CD1c-positive myeloid dendritic cell (primary cell): ENCODE measurements at regions not wholly inside any gene's neighbourhood (a gene's known extent, or its start where the extent isn't known, plus 50 kb on each side); places are given as distances from the start of the nearest gene placed in this dataset.

ENCODE experiments used
- DNase-seq: peaks from one replicate; pipeline ENCODE4 v3.0.0-alpha.2; 2016; ENCODE audit errors: extremely low spot score

DNA sequence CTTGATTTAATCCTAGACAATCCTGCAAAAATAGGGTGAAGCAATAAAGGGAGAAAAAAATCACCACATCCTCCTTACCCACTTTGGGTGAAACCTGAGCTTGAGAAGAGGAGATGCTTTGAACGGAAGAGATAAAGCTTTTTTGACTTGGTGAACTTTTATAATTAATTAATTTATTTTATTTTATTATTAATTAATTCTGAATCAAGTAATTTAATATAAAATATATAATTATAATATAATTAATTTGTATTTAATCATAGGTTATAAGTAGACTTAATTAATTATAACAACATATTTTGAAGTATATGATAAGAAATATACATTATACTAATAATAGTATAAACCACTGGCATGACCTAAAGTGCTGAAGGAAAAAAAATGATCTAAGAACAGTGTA is 2164.8 kb downstream of the LRRC4C start:
- DNase-seq = no peak

DNA sequence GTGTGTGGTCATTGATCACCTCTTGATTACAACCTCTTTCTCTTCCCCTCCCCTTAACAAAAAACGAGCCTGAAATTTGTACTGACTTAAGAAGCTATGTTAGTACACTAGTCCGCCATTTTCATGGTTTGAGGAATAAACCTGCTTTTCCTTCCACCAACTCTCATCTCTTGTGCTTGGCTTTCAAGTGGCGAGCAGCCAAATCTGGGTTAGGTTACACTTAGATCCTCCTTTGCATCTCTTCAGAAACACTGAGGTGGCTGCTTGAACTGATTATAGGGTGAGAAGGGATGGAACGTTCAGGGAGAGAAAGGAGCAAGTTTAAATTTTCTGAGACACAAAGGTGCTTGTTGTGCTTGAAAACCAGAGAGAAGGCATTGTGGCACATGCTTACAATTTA is 2171.4 kb downstream of the LRRC4C start:
- DNase-seq = no peak

DNA sequence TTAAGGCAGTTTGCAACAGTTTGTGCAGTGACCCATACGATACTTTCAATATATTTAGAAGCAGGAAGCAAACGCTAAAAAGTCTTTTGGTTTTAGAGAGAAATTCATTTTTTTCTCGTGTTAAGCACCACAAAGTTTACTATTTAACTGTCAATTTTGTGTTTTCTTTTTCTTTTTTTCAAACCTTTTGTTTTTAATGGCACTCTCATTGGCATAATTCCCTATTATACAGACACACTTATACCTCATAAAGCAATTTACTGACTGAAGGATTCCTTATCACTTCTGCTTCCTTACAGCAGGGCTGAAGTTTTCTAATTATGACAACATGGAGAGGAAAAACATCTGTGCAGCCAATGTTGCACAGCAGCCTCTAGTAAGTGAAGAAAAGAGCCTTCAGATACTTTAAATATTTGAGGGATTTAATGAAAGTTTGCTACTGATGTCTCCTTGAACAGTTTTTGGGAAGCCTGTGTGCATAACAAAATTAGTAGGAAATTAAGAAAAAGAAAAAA is 2191.2 kb downstream of the LRRC4C start:
- no peak for DNase-seq

DNA sequence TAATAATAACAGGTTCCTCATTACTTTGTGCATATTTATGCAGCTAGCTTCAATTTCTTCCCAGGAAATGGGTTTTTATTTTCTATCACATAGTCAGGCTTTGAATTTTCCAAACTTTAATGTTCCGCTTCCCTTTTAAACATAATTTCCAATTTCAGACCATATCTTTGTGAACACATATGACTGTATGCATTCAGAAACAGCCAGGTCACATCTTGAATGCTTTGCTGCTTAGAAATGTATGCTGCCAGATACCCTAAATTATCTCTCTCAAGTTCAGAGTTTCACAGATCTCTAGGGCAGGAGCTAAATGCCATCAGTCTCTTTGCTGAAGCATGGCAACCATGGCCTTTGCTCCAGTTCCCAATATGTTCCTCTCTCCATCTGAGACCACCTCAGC is 2203.8 kb downstream of the LRRC4C start:
- no peak for DNase-seq

DNA sequence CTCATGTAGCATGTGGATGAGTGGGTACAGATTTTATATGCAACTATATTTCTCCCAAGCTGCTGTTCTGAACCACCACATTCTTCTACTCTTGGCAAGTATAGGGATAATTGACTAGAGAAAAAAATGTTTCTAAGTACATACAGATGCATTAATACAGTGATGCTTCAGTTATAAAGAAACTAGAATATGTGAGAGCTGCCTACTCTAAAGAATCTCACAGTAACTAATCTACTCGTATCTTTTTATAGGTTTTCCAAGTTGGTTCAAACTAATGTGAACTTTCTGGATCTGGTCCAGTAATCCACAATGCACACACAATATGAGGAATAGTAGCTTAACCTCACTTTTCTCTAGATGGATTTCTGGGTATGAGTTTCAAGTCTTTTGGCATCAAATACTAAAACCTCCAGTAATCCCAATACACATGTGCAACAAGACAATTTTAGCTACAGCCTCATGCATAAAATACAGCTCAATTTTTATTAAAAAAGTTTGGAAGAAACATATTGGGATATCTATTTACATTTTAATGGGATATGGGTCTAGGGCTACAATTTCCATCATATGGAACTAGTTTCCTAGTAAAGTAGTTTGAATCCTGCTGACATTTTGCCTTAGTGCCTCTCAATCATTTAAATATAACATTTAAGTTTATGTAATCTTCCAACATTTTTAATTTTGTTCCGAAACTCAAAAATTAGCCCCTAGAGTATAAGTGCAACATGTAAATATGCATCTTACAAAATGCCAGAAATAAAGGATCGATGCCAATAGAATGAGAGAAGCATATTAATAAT is 2209.7 kb downstream of the LRRC4C start:
- no peak for DNase-seq

DNA sequence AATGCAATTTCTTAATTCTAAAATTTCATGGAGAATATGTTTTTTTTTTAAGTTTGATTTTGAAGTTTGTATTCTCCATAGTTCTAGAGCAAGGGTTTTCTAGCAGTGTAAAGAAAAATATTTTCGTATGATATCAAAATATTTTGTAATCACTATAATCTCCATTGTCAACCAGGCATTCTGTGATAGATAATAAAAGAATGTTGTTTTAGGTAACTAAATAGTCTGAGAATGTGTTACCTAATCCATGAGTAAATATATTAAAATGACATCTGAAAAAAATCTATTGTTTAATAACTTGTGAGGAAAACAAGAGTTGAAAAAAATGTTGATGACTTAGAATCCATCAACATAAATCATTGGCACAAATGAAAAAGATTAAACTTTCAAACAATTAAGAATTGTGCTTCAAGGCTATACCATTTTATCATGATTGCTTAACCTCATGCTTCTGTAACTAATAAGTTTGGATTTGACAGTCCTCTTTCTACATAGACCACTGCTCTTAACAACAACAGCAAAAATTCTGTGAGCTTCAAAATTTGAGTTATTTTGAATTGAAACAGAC is 2211.8 kb downstream of the LRRC4C start:
- no peak for DNase-seq

DNA sequence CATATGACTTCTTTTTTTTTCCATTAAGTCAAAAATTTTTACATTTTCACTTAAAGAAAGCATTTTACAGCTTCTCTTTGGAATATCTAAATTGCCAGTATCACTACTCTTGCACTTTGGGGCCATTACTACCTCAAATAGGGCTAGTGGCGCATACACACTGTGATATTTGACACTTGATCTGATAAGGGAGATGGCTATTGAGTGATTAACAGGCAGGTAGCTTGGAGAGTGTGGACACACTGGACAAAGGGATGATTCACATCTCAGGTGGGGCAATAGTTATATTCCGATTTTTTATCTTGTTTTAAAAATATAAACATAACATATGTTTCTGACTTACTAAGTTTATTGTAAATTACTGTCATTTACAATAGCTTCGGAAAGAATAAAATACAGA is 2219.9 kb downstream of the LRRC4C start:
- no peak for DNase-seq

DNA sequence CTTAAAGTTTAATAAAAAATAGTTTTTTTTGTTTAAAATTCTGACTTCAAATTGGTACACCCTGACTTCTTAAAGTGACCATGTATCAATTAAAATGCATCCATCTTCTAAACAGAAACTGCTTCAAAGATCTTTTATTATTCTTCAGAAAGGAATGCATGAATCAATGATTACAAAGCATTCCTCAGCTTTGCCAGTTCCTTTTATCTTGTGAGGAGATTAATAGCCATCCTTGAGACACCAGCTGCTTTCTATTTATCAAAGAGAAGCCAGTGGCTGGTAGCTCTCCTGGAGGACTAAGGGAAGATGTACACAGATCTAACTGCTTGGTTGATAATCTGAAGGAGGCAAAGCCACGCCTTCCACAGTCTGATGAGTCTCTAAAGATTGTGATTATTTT is 2222.5 kb downstream of the LRRC4C start:
- no peak for DNase-seq

DNA sequence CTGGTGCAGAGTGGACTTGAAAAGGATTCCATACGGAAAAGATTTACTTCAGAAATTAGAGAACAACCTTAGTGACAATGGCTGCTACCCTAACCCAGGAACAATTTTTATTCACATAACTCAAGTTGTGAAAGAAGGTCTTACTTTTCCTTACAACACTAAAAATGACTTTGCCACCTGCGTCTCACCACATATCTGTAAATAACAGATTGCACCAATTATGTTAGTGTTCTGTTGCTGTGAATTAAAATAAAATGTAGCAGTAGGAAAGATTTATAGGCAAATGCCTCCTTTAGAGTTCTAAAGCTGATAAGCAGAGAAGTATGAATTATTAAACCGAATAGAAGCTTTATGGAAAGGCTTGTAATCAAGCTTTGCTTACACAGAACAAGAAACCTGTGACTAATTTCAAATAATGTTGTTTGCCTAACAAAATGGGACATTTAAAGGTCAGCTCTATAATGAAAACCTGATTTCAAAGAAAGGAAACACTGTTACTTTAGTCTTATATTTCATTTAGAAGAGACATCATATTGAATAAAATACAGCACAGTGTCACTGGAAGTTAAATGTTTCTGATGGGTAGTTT is 2237.8 kb downstream of the LRRC4C start:
- DNase-seq = no peak

DNA sequence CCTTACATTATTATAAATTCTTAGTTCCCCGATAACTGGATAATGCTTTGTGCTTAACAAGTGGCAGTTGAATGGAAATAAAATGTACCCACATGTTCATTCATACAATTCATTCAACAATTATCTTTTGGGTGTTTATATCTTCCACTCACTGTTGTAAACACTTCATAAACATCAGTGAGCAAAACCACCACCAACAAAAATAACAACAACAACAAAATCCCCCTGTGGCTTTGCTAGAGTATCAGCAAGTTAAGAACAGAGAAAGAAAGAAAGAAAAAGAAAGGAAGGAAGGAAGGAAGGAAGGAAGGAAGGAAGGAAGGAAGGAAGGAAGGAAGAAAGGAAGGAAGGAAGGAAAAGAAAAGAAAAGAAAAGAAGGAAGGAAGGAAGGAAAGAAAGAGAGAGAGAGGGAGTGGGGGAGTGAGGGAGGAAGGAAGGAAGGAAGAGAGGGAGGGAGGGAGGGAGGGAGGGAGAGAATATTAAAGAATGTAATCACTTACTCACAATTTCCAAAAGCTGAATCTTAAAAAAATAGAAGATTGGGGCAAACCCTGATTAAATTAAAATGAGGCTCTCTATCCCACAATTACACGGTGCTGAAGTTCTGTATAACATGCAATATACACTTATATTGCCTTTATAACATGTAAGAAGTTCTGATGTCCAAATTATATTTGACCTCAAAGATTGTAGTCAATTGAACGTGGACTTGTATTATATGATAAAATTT is 2238.8 kb downstream of the LRRC4C start:
- DNase-seq = no peak

DNA sequence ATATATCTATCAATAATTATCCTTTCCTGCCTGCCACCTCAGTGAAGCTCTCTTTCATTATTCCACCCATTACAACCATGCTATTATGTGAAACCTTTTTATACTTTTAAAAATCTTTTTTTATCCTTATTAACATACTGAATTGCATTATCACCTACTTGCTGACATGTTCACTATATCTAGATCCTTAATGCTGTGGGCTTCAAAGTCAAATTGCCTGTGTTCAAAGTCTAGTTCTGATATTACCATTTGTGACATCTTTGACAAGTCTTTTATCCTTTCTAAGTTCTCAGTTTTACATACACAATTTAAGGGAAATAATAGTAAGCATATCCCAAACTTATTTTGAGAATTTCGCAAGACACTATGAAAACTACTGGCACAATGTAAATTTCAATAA is 2239.4 kb downstream of the LRRC4C start:
- DNase-seq = no peak

DNA sequence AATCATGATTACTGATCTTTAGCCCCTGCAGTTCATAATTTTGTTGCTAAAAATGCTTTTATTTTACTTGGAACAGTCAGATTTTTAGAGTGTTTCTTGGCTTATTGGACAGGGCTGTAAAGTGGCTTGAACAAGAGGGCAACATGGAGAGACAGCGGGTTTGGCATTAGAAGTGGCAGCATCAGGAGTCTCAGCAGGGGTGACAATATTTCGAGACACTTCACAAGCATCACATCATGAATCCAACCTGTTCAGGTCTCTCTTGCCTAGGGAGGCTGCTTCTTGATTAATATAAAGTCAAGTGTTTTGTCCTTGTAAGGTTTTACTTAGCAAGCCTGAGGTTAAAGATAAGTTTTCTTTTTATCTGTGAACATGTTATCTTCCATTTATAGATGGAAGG is 2249.5 kb downstream of the LRRC4C start:
- no peak for DNase-seq

DNA sequence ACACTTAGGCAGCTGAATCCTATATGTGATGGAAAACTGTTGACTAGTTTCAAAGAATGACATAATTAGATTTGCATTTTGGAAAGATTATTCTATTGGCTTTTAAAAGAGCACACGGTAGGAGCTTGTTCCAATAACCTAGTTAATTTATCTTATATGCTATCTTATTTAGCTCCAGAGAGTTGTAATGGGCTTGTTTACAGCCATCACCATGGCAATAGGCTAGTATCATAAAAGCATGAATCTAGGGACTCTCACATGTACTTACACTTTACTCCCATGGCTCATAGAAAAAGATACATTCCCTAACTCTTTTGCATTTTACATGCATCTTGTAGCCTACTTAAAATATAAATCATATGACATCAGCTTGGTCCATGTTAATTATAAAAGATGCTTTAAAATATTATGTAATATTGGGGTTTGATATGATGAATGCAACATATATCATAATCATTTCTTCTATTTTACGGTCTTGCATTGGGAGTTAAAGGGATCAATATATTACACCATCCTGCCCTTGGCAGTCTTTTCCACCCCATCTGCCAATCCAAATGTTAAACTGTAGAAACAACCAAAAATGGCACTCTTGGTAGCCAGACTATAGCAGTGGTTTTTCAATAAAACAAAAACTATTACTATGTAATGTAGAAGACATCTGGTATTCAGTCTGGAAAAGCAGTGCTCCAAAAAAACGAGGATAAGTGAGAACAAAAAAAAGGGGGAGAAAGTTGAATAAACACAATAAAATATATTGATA is 2254.0 kb downstream of the LRRC4C start:
- DNase-seq = no peak

DNA sequence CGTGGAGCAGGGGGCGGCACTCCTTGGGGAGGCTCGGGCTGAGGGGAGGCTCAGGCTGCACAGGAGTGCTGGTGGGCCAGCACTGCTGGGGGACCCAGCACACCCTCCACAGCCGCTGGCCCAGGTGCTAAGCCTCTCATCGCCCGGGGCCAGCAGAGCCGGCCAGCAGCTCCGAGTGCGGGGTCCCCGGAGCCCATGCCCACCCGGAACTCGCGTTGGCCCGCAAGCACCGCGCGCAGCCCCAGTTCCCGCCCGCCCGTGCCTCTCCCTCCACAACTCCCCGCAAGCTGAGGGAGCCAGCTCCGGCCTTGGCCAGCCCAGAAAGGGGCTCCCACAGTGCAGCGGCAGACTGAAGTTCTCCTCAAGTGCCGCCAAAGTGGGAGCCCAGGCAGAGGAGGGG is 2266.8 kb downstream of the LRRC4C start:
- no peak for DNase-seq

DNA sequence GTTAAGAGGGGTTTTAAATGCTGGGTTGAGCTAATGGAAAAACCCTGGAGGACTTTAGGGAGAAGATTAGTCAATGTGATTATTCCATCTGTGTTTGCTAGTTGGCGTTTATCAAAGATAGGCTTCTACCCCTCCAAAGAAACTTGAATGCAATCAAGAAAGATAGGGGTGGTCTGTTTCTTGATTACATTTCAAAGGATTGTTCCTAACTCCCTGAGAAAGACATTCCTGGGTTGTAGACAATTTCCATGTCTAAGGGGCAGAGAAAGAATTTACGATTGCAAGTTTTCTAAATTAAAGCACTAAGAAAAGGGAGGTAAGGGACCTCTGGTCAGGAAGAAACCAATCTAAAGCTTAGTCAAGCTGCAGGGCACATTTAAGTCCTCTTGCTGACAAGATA is 2268.7 kb downstream of the LRRC4C start:
- no peak for DNase-seq

DNA sequence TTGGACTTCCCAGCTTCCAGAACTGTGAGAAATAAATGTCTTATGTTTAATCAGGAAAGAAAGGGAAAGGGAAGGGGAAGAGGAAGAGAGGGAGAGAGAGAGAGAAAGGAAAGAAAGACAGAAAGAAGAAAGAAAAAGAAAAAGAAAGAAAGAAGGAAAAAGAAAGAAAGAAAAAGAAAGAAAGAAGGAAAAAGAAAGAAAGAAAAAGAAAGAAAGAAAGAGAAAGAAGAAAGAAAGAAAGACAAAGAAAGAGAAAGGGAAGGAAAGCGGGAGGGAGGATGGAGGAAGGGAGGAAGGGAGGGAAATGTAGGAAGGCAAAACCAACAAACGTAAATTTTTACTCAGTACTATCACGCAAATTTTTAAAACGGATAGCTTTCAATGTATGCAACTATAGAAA is 2281.8 kb downstream of the LRRC4C start:
- DNase-seq = no peak

DNA sequence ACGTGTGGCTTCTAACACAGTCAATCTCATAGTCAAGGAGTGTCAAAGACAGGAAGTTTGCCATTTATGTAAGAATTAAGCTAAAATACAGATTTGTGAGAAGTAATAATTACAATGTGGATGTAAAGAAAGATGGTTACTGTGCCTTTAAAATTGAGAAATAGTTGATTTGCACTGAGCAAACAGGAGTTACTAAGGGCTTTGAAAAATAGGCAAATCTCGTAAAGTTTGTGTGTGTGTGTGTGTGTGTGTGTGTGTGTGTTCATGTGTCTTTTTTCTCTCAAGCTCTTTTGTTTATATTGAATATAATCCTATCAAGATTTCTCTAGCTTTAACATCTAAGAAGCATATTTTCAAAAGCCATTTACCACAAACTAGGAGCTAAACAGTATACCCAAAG is 2284.5 kb downstream of the LRRC4C start:
- DNase-seq = no peak

DNA sequence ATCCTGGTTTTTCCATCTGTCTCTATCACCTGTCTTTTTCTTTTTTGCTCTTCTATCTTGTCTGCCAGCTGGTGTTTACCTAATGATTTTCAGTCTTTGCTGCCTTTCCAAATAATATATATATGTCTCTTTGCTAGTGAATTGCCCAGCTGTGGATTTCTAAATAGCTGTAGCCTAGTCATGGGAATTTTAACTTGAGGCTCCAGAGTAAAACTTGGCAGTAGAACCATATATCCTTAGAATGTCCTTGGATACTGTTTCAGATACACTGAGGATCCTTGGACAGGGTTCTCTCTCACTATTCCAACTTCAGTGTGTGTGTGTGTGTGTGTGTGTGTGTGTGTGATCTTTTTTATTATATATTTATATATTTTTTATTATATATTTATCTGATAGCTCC is 2285.3 kb downstream of the LRRC4C start:
- no peak for DNase-seq

DNA sequence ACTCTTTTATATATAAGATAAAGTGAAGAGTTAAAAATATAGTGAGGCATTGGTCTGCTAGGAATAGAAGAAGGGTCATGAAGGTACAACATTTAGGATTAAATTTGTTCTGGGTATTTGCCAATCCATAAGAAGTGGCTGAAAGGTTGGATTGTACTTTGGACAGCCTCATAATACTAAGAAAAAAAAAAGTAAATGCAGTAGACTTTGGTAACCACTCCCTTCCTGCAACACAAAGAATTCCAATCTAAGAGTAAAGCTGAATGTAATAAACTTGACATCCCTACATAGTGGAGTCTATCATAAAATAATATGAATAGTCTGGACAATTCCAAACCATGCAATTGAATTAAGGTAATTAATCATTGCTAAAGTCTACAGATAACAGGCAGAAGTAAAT is 2294.4 kb downstream of the LRRC4C start:
- no peak for DNase-seq

DNA sequence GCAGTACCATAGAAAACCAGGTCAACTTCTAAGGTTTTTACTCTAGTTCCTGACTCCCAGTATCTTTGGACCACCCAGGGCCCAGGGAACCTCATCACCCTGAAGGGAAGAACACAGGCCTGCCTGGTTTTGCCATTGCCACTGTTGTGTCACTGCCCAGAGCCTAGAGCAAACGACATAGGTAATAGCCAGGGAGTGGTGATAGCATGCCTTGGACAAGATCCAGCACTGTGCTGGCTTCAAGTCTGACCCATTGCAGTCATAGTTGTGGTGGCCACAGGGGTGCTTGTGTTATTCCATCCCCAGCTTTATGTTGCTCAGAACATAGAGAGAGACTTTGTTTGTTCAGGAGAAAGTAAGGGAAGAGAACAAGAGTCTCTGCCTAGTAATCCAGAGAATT is 2310.2 kb downstream of the LRRC4C start:
- DNase-seq = no peak

DNA sequence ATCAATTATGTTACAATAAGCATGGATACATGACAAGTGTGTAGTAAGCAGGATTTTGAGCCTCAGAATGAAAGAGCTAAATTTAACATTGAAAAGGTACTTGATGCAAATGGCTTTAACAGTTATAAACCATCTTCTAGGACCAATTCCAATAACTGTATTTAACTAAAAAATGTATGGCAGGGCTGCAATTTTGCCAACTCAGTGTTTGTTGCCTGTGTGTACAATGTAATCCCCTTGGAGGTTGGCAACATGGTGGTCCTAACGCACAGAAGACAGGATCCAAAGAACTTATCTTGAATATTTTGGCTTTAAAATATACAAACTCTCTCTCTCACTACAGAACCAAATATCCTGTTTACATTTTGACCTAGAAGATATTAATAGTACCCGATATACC is 2314.1 kb downstream of the LRRC4C start:
- no peak for DNase-seq
